GM23338 (cell line): ENCODE measurements at regions not wholly inside any gene's neighbourhood (a gene's known extent, or its start where the extent isn't known, plus 50 kb on each side); places are given as distances from the start of the nearest gene placed in this dataset.

ENCODE experiments used
- ATAC-seq: fragments of 200-7000 bp; cut with Tn5 transposase; 3 replicates; pipeline ENCODE4 v1.9.1; 2020
- DNase-seq: peaks from one replicate; pipeline ENCODE4 v3.0.0-alpha.2; 2015; ENCODE audit warnings: low spot score
- H2AFZ ChIP-seq: fragments of 200-600 bp; sonication (generic); 2 replicates; pipeline ENCODE4 v1.8.0; 2016; ENCODE audit warnings: antibody characterized with exemption, mild to moderate bottlenecking, moderate library complexity
- H3F3A ChIP-seq: fragments of 200-600 bp; sonication (generic); replicated peaks from 2 replicates; pipeline ENCODE4 v1.8.0; 2017; ENCODE audit warnings: antibody characterized with exemption, mixed run types, low read depth
- H3K27ac ChIP-seq: fragments of 200-600 bp; sonication (generic); 2 replicates; pipeline ENCODE4 v1.6.1; 2016; ENCODE audit warnings: low read depth
- H3K27me3 ChIP-seq: fragments of 200-600 bp; sonication (generic); 2 replicates; pipeline ENCODE4 v1.8.0; 2016; ENCODE audit warnings: mild to moderate bottlenecking, mixed run types, moderate library complexity; ENCODE audit not compliant: insufficient read depth
- H3K36me3 ChIP-seq: fragments of 200-600 bp; sonication (generic); 2 replicates; pipeline ENCODE4 v1.8.0; 2016; ENCODE audit warnings: mild to moderate bottlenecking; ENCODE audit not compliant: insufficient read depth
- H3K4me1 ChIP-seq: fragments of 200-600 bp; sonication (generic); 2 replicates; pipeline ENCODE4 v1.8.0; 2016; ENCODE audit warnings: mild to moderate bottlenecking, moderate library complexity; ENCODE audit not compliant: insufficient read depth
- H3K4me2 ChIP-seq: fragments of 200-600 bp; sonication (generic); 2 replicates; pipeline ENCODE4 v1.7.1; 2017; ENCODE audit warnings: mixed run types
- H3K4me3 ChIP-seq: fragments of 200-600 bp; sonication (generic); 2 replicates; pipeline ENCODE4 v1.6.1; 2016; ENCODE audit warnings: mixed run types
- H3K79me2 ChIP-seq: fragments of 200-600 bp; sonication (generic); replicated peaks from 2 replicates; pipeline ENCODE4 v1.8.0; 2017; ENCODE audit warnings: mild to moderate bottlenecking; ENCODE audit not compliant: insufficient read depth
- H3K9me2 ChIP-seq: fragments of 200-600 bp; sonication (generic); 2 replicates; pipeline ENCODE4 v1.8.0; 2017; ENCODE audit not compliant: insufficient read depth
- H4K20me1 ChIP-seq: fragments of 200-600 bp; sonication (generic); replicated peaks from 2 replicates; pipeline ENCODE4 v1.8.0; 2017; ENCODE audit warnings: mild to moderate bottlenecking; ENCODE audit not compliant: insufficient read depth
- H3K27ac Mint-ChIP-seq: 2 replicates; pipeline ENCODE4 v1.8.0; 2020; ENCODE audit warnings: inconsistent platforms, mild to moderate bottlenecking, moderate library complexity, mixed read lengths
- H3K27me3 Mint-ChIP-seq: 3 replicates; pipeline ENCODE4 v1.8.0; 2022; ENCODE audit warnings: low read depth, mild to moderate bottlenecking, moderate library complexity, mixed read lengths, inconsistent platforms; ENCODE audit not compliant: insufficient read depth, poor library complexity
- H3K36me3 Mint-ChIP-seq: 3 replicates; pipeline ENCODE4 v1.8.0; 2021; ENCODE audit warnings: low read depth, mild to moderate bottlenecking, inconsistent platforms, moderate library complexity, mixed read lengths
- H3K4me1 Mint-ChIP-seq: 3 replicates; pipeline ENCODE4 v1.8.0; 2020; ENCODE audit warnings: mild to moderate bottlenecking, inconsistent platforms, mixed read lengths
- H3K4me3 Mint-ChIP-seq: 3 replicates; pipeline ENCODE4 v1.8.0; 2021; ENCODE audit warnings: moderate library complexity, mild to moderate bottlenecking, inconsistent platforms, mixed read lengths
- H3K9me3 Mint-ChIP-seq: 3 replicates; pipeline ENCODE4 v1.8.0; 2020; ENCODE audit warnings: moderate library complexity, mild to moderate bottlenecking, inconsistent platforms, mixed read lengths
- CTCF ChIP-seq, 2 experiments: fragments of 200-600 bp in 1 of 2; sonication (generic) in 1 of 2; conservative IDR thresholded peaks; 2 replicates each; pipeline versions ENCODE4 v1.5.1 to v1.6.1; 2016 to 2017; ENCODE audit warnings: antibody characterized with exemption in 2 of 2, low read depth in 2 of 2, mild to moderate bottlenecking in 2 of 2, moderate library complexity in 1 of 2
- EZH2 ChIP-seq: fragments of 200-600 bp; sonication (generic); IDR thresholded peaks from one replicate; pipeline ENCODE4 v1.8.0; 2017; ENCODE audit warnings: antibody characterized with exemption, mild to moderate bottlenecking, low read depth; ENCODE audit not compliant: unreplicated experiment
- JUNB ChIP-seq: IDR thresholded peaks from one replicate; pipeline ENCODE4 v1.6.1; 2016; ENCODE audit warnings: antibody characterized with exemption; ENCODE audit not compliant: unreplicated experiment

- Histone ChIP-seq H3K79me2 (peaks cover 63% of the 10 kb centered on the region), H4K20me1 (peaks cover 7% of the 10 kb centered on the region; the same call in 1 of the 2 replicates), H3K36me3 (no peaks in the 10 kb centered on the region), H3K27ac (no peak overlapping the region), H3K4me2 (no peak overlapping the region), H3K9me2 (no peaks in the 10 kb centered on the region), H2AFZ (no peak overlapping the region), H3K4me3 (no peak overlapping the region), H3K4me1 (peaks cover 6% of the 10 kb centered on the region), H3F3A (no peaks in the 10 kb centered on the region), H3K27me3 (no peaks in the 10 kb centered on the region)
- DNase-seq (no peak), ATAC-seq (no peak)
- Mint-ChIP-seq H3K36me3 (peaks cover 16% of the 10 kb centered on the region; the same call in 2 of the 3 replicates), H3K27me3 (peaks cover 22% of the 10 kb centered on the region), H3K4me3 (no peak overlapping the region), H3K4me1 (peaks cover 32% of the 10 kb centered on the region), H3K9me3 (no peaks in the 10 kb centered on the region; the same call in 2 of the 3 replicates), H3K27ac (no peak overlapping the region)
- TF ChIP-seq CTCF (conservative IDR thresholded peaks at IDR 0.05; ENCODE audit: low read depth in 2 of 2) (no peak), EZH2 (no peak)
These were observed 263.1 kb downstream of the SEC14L1 start for GRCh38 chr17:77403854-77404253.

DNA sequence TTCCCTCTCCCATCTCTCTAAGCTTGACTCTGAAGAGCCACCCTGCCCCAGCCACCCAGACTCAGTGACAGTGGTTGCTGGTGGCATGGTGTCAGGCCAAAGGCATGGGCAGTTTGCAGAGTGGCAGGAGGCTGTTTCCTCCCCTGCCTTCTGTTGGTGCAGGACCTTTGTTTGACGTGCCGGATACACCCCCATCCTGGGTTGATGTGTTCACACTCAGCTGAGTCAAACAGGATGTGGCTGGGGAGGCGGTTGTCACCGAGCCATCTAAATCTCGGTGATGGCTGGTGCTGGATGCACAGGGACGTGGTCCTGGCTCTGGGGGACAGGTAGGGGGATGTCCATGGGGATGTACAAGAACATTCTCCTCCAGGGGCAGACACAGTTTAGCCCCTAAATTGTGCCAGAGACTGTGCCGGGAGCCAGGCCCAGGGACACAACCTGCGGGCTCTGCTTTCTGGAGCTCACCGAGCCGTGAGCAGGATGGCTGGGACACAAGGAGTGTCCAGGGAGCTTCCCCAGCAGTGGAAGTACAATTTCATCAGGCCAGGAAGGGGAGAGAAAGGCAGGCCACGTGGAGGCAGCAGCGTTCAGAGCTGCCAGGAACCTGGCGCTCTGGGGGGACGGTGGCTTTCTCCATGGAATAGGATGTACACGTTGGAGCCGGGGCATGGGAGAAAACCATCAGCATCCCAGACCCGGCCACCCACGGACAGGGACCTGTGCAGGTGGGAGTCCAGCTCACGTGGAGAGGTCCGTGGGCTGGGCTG, 264.2 kb downstream of the SEC14L1 start:
- no peak for DNase-seq
- peaks cover 54% of the 10 kb centered on the region for H3K79me2 ChIP-seq
- no peak overlapping the region for H3K4me3 Mint-ChIP-seq
- H3K4me1 ChIP-seq = peaks cover 10% of the 10 kb centered on the region
- H3K9me2 ChIP-seq = no peaks in the 10 kb centered on the region
- no peaks in the 10 kb centered on the region; the same call in 1 of the 2 replicates for H4K20me1 ChIP-seq
- no peaks in the 10 kb centered on the region for H3K36me3 ChIP-seq
- peaks cover 24% of the 10 kb centered on the region for H3K27me3 Mint-ChIP-seq
- H3K27me3 ChIP-seq = no peaks in the 10 kb centered on the region
- H3K27ac Mint-ChIP-seq = no peak overlapping the region
- H3K4me3 ChIP-seq = no peak overlapping the region
- H3K27ac ChIP-seq = no peak overlapping the region
- no peaks in the 10 kb centered on the region; the same call in 2 of the 3 replicates for H3K9me3 Mint-ChIP-seq
- TF ChIP-seq CTCF (conservative IDR thresholded peaks at IDR 0.05; ENCODE audit: low read depth in 2 of 2) (0 out of 4 replicates have a peak, but pooled peaks of 1 of the 2 experiments have one; percentile 5), JUNB (no peak)
- peaks cover 34% of the 10 kb centered on the region for H3K4me1 Mint-ChIP-seq
- no peak overlapping the region for H3K4me2 ChIP-seq
- no peak for ATAC-seq
- no peaks in the 10 kb centered on the region for H3F3A ChIP-seq
- peaks cover 16% of the 10 kb centered on the region; the same call in 2 of the 3 replicates for H3K36me3 Mint-ChIP-seq
- H2AFZ ChIP-seq = no peak overlapping the region
